ENCODE measurements at regions not wholly inside any gene's neighbourhood (a gene's known extent, or its start where the extent isn't known, plus 50 kb on each side); places are given as distances from the start of the nearest gene placed in this dataset.

GRCh38 chr3:22568285-22568684 is 634.8 kb upstream of the UBE2E2 start:
- Histone ChIP-seq H3K9me3 (no peaks in the 10 kb centered on the region), H3K27me3 (no peaks in the 10 kb centered on the region), H3K36me3 (no peaks in the 10 kb centered on the region), H3K4me1 (no peaks in the 10 kb centered on the region), H3K27ac (no peak overlapping the region), H3K4me3 (no peak overlapping the region)
- WGBS, 2 donors: 65 to 83% methylated on average over 1 of the region's 1 CpG
- intact Hi-C loops (cut with DNase I): no loop called here
- DNase-seq: no peak
- TF ChIP-seq CTCF (IDR thresholded peaks at IDR 0.05): no peak
- TF ChIP-seq EP300 (IDR thresholded peaks at IDR 0.05): no peak
- no peak for TF ChIP-seq POLR2A (IDR thresholded peaks at IDR 0.05)

- Histone ChIP-seq H3K27me3 (no peaks in the 10 kb centered on the region), H3K36me3 (no peaks in the 10 kb centered on the region), H3K4me1 (no peaks in the 10 kb centered on the region), H3K27ac (no peak overlapping the region), H3K4me3 (no peak overlapping the region), H3K9me3 (no peaks in the 10 kb centered on the region)
- DNase-seq: no peak
- TF ChIP-seq POLR2AphosphoS5 (IDR thresholded peaks at IDR 0.05) (no peak), CTCF (IDR thresholded peaks at IDR 0.05) (no peak), POLR2A (IDR thresholded peaks at IDR 0.05) (no peak), EP300 (IDR thresholded peaks at IDR 0.05) (no peak)
- intact Hi-C loops (cut with DNase I): no loop called here
- 62 to 72% methylated on average over 2 of the region's 2 CpGs for WGBS, 2 donors
These were observed 633.6 kb upstream of the UBE2E2 start for GRCh38 chr3:22569570-22569969.

- Histone ChIP-seq H3K36me3 (no peaks in the 10 kb centered on the region), H3K27ac (no peak overlapping the region), H3K27me3 (no peaks in the 10 kb centered on the region), H3K4me1 (no peaks in the 10 kb centered on the region), H3K4me3 (no peak overlapping the region), H3K9me3 (no peaks in the 10 kb centered on the region)
- TF ChIP-seq EP300 (IDR thresholded peaks at IDR 0.05) (no peak), POLR2AphosphoS5 (IDR thresholded peaks at IDR 0.05) (no peak), CTCF (IDR thresholded peaks at IDR 0.05) (no peak), POLR2A (IDR thresholded peaks at IDR 0.05) (no peak)
- no peak for DNase-seq
- intact Hi-C loops (cut with DNase I): no loop called here
These were observed 622.1 kb upstream of the UBE2E2 start for GRCh38 chr3:22581007-22581406.

GRCh38 chr3:22582266-22582665 is 620.9 kb upstream of the UBE2E2 start:
- DNase-seq: no peak
- H3K36me3 ChIP-seq: no peaks in the 10 kb centered on the region
- 4 to 47% methylated on average over 1 of the region's 1 CpG for WGBS, 2 donors
- intact Hi-C loops (cut with DNase I): no loop called here
- no peak for TF ChIP-seq EP300 (IDR thresholded peaks at IDR 0.05)
- no peak for TF ChIP-seq CTCF (IDR thresholded peaks at IDR 0.05)
- TF ChIP-seq POLR2A (IDR thresholded peaks at IDR 0.05): no peak
- no peak for TF ChIP-seq POLR2AphosphoS5 (IDR thresholded peaks at IDR 0.05)
- H3K27me3 ChIP-seq: no peaks in the 10 kb centered on the region
- H3K4me3 ChIP-seq: no peak overlapping the region
- H3K9me3 ChIP-seq: no peaks in the 10 kb centered on the region
- no peaks in the 10 kb centered on the region for H3K4me1 ChIP-seq
- no peak overlapping the region for H3K27ac ChIP-seq

GRCh38 chr3:22585504-22585903 is 617.6 kb upstream of the UBE2E2 start:
- no peak for DNase-seq
- intact Hi-C loops (cut with DNase I): no loop called here
- TF ChIP-seq POLR2A (IDR thresholded peaks at IDR 0.05) (no peak), POLR2AphosphoS5 (IDR thresholded peaks at IDR 0.05) (no peak), CTCF (IDR thresholded peaks at IDR 0.05) (no peak), EP300 (IDR thresholded peaks at IDR 0.05) (no peak)

More at GRCh38 chr3:22585504-22585903, 617.6 kb upstream of the UBE2E2 start:
- no peaks in the 10 kb centered on the region for H3K27me3 ChIP-seq
- no peaks in the 10 kb centered on the region for H3K4me1 ChIP-seq
- 58 to 61% methylated on average over 2 of the region's 2 CpGs for WGBS, 2 donors
- H3K27ac ChIP-seq: no peak overlapping the region
- no peaks in the 10 kb centered on the region for H3K9me3 ChIP-seq
- no peak overlapping the region for H3K4me3 ChIP-seq
- no peaks in the 10 kb centered on the region for H3K36me3 ChIP-seq
